GM21515 (cell line): ENCODE measurements at regions not wholly inside any gene's neighbourhood (a gene's known extent, or its start where the extent isn't known, plus 50 kb on each side); places are given as distances from the start of the nearest gene placed in this dataset.

Experiments
- ATAC-seq: cut with Tn5 transposase; IDR thresholded peaks from one replicate; pipeline ENCODE4 v1.9.1; 2021; ENCODE audit not compliant: unreplicated experiment

DNA sequence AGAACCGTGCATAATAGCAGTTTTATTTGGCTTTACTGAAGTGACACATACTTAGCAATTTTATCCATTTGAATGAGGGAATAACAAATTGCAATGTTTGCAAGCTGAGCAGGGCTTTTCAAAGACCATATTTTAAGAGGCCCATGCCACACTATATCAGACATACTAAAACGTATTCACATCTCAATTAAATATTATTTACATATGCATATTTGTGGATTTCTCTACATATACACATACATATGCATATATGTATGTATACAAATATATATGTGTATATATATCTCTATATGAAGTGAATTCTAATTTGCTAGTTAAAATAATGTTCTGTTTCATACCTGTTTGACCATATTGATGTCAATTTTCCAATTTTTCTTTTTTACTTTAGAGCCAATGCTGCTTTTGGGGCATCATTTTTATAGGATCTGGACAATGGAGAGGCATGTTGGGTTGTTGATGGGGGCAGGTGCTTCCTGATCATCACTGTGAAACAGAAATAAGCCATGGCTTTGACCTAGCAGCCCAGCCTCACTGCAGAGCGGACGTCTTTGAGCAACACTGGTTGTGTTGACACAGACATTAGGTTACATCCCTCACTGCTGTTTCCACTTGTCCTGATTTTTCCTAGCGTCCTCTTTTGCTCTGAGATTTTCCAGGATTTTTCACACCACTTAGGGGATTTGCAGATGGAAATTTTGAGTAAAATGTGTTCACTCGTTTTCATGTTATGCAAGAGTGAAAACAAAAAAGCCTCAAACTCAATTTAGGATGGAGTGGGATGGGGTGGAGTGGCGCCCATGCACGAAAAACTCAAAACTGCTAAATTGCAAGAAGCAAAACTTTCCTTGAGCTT is 56.9 kb downstream of the RDH14 start:
- ATAC-seq = no peak

DNA sequence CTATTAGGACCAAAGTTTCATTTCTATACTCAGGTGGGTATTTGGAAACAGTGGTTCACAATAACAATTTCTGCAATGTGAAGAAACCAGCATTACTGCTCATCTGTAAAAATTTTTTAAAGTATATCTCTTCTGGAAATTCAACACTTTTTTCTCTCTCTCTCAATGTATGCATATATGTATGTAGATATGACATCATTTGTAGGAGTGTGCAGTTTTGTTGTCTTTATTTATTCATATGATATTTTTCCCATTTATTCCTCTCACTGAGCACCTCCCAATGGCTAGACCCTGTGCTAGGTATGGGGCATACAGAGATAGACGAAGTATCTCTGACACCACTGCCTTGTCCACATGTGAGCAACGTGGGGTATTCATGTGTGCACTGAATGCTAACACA is 58.3 kb downstream of the RDH14 start:
- no peak for ATAC-seq

DNA sequence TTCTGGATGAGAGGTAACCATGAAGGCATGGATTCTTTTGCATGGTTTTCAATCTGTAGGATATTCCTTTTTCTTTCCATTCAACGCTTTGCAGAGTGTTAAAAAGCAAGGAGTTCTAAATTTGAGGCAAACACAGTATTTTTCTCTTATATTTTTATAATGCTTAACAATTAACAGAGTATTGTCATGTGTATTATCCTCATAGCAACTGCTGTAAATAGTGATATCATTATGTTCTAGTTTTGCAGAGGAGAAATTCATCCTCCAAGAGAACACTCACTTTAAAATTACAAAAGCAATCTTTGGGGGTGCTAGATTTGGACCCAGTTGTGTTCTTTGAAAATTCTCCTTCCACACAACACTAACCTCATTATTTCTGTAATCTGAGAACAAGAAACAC is 58.7 kb downstream of the RDH14 start:
- no peak for ATAC-seq

DNA sequence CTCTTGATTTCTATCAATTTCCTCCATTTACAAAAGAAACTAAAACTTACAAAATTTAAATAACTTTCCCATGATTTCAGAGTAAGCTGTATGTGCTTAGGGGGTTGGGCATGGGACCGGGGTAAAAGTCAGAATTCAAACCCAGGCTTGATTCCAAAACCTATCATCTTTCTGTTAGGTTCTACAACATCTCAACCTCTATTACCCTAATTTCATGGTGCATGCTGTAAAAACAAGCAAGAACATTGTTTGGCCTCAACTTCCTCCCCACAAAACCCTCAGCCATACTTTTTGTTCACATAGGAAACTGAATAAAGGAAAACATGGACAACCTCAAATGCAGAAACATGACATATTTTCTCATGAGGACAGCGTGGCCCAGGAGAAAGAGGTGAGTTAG is 59.3 kb downstream of the RDH14 start:
- no peak for ATAC-seq

DNA sequence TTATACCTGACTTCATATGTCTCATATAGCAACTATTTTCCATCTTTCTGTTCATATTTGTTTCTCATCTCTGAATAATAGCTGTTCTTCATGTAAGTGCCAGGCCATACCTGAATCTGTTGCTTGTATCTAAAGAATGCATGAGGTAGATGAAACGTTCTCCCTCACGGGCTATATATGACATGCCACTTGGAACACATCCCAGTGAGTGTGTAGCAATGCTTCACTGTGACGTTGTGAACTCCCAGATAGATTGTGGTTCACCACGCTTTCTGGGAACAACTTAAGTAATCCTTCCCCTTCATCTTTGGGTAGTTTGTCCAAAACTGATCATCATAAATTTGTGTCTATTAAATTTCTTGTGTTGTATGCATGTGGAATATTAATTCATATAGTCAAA is 60.1 kb downstream of the RDH14 start:
- no peak for ATAC-seq

DNA sequence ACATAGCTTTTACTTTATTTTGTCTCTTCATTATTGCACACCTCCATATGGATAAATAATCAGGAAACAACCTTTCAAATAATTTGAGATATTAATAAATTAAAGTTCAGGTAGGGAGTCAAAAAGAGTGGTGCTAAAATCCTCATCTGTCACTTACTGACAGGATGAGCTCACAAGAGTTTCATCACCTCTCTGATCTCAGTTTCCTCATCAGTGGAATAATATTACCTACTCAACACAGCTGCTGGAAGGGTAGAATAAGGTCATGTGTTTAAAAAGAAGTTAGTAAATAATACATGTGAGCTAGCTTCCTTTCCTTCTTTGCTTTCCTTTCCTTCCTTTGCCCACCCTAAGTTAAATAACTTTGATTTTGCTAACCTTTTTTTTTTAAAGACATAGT is 61.9 kb downstream of the RDH14 start:
- ATAC-seq = no peak

DNA sequence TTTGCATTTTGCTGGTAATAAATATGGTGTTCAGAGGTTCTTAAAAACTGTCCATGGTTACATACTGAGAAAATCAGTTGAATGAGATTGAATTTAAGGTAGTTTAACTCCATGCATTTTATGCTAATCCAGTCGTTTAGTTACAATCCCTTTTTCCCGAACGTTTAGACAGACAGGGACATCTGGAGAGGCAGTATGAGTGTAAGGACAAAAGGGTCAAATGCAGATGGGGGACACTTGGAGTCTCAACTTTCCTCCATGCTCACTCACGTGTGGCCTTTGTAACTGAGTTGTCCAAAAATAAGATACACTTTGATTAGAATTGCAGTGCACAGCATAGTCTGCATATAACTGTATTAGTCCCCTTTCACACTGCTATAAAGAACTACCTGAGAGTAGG is 63.9 kb downstream of the RDH14 start:
- no peak for ATAC-seq

DNA sequence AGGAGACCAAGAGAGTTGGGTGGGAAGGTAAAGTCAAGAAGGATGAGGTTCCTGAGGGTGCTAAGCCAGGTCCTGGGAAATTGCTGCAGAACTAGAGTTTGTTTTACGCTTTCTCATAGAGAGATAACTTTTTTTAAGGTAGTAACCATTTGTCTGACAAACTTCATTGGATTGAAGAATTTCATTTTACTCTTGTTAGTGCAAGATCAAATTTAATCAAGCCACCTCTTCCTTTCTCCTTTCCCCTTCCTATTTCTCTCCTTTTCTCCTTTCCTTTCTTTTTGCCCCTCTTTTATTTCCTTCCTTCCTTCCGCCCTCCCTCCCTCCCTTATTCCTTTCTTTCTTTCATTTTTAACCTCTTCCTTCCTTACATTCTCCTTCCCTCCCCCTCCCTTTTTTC is 65.4 kb downstream of the RDH14 start:
- no peak for ATAC-seq

DNA sequence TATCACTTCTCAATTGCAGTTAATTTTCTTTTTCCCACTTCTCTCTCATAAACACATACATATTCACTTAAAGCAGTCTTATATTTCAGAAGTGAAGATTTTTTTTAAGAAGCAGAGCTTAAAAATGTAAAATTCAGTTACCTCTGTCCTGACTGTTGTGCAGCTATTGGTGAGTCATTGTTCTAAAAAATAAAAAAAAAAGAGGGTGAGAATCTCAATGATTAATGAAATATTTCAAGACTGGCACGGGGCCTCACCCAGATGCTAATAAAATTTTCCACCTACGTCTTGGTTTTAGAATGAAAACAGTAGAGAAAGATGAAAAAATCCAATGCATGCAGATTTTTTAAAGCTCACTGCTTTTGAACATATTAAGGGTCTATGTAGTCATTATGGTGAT is 67.7 kb downstream of the RDH14 start:
- no peak for ATAC-seq

DNA sequence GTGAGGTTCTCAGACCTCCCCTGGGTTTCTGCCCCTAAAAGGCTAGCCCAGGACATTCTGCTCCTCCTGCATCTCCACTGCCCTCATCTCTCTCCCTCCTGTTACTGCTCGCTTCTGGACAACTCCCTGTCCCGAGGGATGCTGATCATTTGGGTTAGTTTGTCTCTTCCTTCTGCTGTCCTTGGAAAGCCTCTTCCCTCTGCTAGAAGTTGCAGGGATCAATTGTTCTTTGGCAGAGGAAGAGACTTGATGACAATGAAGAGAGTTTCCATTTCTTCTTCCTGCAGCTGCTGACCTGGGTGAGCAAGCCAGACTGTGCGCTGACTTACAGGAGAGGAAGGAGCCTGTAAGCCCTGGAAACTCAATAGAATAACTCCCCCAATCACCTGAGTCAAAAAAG is 68.9 kb downstream of the RDH14 start:
- no peak for ATAC-seq

DNA sequence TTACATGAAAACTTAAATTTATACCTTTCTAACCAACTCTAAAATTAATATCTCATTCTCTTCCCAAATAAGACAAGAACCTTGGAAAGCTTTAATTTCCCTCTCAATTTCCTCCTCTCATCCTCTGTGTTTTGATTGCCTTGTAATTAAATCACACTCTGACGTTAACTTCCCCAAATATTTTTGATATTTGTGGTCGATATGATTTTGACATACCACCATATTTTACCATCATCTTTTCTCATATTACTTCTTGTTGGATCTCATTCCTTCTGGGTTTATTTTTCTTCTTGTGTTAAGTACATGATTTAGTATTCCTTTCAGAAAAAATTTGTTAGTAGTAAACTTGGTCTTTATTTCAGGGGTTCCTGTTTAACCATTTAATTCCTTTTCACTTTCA is 69.6 kb downstream of the RDH14 start:
- ATAC-seq = no peak

DNA sequence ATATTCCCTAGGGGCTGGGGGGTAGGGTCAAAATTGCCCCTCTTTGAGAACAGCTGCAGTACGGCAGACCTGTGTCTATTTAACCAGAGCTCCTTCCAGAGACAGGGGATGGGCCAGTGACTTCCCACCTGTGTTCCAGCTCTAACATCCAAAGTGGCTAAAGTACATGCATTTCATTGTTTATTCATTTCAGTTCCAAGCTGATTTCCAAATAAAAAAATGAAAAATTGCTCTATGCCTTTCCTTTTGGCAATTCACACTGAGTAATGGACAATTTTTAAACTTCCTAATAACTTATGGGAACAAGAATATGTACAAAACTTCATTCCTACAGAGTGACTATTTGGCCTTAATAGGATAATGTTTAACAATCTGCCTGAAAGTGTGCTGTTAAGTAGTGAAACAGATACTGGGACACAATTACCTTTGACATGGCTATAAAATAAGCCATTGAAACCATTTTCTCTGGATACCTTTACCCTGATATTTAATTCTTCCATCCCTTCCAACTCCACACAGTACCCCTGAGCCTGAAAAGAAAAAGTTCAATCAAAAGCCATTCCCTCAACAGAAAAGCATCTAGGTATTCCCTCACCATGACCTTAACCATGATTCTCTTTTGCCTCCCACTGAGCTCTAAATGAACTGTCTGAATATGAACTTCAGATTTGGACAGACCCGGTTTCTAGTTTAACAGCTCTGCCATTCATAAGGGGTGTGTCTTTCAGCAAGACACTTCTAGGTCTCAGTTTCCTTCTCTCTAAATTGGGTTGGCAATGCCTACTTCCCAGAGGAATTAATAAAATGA is 73.1 kb downstream of the RDH14 start:
- no peak for ATAC-seq

DNA sequence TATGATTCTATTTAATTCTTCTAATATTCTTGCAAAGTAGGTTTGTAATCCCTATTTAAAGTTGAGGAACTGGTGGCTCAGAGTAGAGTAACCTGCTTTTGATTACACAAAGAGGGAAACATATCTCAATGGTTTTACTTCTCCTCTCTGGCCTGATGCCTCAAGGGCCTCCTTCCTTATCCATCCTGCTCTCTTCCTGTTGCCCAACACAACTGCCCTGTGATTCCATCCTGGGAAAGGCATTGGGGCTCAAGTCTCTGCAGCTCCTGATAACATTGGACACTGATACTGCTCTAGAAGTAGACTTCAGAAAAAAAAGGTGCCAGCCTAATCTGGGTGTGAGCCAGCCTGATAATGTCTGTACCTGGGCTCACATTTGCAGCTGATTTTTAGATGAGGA is 75.8 kb downstream of the RDH14 start:
- ATAC-seq = no peak

DNA sequence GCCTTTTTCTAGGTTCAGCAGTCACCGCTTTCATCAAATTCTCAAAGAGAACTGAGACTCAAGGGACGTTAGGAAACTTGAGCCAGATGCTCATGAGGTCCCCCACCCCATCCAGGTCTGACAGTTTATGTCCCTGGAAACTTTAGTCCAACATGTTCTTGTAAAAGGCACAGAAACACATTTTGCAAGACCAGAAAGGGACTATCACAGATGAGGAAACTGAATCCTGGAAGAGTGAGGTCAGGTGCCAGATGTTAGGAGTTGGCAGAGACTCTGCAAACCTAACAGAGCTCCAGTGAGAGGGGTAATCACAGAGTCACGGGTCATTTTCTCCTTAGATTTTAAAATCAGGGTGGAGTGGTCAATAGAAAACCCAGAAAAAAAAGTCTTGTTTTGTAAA is 76.6 kb downstream of the RDH14 start:
- no peak for ATAC-seq

DNA sequence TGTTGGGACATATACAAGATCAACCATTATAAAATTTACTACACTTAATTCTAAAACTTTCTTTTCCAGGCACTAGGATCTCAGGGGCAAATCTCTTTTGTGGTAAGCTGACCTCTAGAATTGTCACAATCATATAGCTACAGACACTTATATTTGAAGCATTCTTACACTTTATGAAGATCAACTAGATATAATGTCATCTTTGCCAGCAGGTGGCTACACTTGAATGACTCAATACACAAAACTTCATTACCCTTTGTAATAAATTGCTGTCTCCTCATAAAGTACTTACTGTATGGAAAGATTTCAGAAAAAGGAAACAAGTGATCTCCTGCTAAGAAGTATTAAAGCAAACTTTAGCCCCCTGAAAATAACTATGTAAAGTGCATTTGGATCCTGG is 77.8 kb downstream of the RDH14 start:
- ATAC-seq = no peak

DNA sequence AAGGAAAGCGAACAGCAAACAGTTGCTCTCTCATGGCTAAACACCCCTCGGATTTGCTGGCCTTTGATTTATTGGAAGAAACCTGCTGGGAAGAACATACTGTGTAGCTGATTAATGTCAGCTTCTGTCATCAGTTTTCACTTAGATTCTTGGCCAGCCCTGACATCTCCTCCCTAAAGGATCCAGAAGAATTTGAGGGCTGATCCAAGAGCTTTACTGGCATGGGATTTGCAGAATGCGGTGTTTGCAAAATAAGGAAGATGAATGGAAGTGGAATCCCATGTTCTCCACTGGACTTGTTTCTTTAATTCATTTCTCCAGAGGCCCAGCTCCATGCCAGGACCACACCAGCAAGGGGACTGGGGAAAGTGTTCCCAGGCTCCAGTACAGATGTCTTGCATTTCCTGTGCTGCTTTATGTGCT is 80.5 kb downstream of the RDH14 start:
- ATAC-seq = no peak

DNA sequence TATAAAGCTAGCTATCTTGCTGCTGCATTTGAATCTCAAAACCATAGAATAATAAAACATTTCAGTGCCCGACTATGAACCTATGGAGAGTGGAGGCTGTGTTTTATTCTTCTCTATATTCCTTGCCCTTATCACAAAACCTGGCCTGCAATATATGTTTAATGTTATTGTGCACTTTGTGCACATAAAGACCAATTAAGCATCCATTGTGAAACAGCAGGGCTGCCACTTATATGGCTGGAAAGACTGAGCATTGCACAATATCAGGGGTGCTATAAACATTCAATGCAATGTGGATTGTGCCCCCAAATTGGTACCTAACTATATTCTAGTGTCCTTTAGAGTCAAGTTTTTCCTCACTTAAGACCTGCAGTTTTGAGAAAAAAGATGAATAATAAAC is 83.2 kb downstream of the RDH14 start:
- no peak for ATAC-seq

DNA sequence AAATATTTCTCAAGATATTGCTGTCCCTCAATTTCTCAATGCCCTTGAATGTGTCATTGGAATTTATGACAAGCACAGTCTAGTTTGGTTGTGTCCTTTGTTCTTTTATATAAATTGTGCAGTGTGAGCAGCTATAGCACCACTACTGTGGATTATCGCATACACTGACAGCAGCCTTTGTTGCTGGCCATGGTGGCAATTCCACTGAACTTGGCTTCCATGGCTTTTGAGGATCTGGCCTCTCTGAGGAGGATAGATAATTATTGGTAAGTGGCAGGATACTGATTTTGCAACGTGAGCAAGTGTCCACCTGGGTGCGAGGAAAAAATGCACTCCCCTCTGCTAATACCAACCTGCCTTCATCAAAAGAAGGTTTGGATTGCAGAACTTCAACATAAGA is 84.0 kb downstream of the RDH14 start:
- no peak for ATAC-seq

DNA sequence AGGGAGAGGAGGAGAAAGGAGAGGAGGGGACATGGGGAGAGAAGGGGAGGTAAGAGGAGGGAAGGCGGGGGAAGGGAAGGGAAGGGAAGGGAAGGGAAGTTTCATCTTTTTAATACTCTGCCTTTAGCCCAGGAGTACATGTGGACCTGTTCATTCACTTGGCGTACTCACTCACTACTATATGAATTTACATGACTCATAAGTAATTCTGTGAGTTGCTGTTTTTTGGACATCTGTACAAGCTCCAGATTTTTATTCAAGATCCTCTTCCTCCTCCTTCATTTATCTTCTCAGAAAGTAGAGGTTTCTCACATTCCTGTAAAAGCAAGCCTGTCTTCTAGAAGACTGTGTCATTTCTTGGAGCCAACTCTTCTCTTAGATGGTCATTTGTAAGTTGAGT is 84.6 kb downstream of the RDH14 start:
- no peak for ATAC-seq

DNA sequence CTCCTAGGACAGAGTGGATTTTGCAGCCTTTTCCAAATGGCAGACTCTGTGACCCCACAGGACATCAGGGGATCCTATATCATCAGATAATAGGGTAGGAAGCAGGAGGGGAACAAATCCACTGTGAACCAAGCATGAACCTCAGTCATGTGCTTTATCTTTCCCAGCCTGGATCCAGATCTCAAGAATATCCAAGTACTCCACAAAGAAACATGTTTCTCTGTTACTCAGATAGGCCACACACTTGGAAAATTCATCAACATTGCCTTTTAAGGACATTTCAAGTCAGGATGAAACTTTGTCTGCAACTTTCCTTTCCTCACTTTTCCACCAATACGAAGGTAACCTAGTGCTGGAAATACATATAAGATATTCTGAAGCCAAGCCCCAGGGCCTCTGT is 85.8 kb downstream of the RDH14 start:
- no peak for ATAC-seq

DNA sequence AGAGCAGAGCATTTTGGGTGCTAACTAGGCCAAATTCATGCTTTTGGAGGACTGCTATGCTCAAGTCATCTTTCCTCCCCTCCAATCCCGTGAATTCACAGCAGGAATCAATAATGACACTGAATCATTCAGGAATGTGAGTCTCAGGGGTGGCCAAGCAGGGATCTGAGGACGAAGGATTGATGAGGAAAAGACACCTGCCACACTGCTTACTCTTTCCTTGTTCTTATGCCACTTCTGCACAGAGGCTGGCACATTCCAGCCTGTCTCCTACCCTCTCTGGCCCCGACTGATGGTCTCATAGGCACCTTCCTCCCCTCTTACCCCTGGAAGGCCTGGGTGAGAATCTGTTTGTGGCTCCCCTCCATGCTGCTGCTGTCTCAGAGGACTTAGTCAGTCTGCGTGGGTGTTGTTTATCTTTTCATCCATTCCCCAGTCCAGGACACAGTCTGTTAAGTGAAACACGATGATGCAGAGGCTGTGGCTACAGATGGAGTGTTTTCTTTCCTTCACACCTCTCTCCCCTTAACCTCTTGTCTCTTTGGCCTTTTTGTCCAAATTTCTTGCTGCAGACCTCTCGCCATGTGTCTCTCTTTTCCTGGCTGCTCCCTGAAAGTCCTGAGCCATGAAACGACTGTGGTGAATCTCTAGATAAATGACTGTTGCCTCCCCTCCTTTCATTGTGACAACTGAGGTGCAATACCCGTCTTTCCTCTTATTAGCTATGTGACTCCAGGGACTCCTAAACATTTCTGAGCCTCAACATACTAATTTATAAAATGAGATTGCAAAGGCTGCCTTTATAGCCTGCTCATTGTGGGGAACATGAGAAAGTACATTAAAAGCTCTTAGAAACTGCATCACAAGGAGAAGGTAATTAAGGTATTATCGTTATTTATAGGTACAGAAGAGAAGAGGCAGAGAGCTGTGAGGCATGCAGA is 86.9 kb downstream of the RDH14 start:
- ATAC-seq = no peak
